ENCODE measurements at regions not wholly inside any gene's neighbourhood (a gene's known extent, or its start where the extent isn't known, plus 50 kb on each side); places are given as distances from the start of the nearest gene placed in this dataset.
"Not testable (repeated sequence)": the region's sequence is repeated elsewhere in the genome, so short reads cannot be mapped to it uniquely, and the experiment has no call there.

DNA sequence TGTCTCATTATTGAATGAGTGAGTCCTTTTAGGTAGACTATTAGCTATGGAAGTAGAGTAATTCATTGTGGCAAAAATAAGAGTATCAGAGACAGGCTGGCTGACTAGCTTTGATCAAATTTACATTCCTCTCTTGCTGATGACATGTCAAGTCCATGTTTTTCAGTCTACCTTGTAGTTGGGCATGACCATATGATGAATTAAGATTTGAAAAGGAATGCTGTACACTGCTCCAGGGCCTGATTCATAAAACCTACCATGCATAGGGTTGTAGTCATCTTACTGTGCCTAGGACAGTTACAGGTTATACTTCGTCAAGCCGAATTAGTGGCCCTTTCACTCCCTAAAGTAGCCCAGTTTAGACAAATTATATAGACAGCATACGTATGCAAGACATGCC is 545.7 kb upstream of the MIS18BP1 start:
- H3K4me1 ChIP-seq (ENCODE audit: control insufficient read depth, extremely low read depth, insufficient read depth, low read length), result no peaks in the 10 kb centered on the region
- no peak overlapping the region for H2AFZ ChIP-seq (ENCODE audit: low read depth, low read length)
- no peaks in the 10 kb centered on the region for H3K27me3 ChIP-seq (ENCODE audit: control insufficient read depth in 2 of 2, insufficient read depth in 2 of 2, low read length in 2 of 2)
- intact Hi-C loops (cut with micrococcal nuclease) (no loop called here), dilution Hi-C loops (cut with MboI; ENCODE audit: extremely low pct_ligation_motif_present, low sequenced_read_pairs) (no loop called here)
- H3K9me3 ChIP-seq (replicated peaks; ENCODE audit: control insufficient read depth, insufficient read depth, low read length), result no peaks in the 10 kb centered on the region
- DNase-seq (ENCODE audit: low read depth, low spot score) (no peak), FAIRE-seq (no peak)
- no peaks in the 10 kb centered on the region for H3K9me1 ChIP-seq (replicated peaks; ENCODE audit: control insufficient read depth, extremely low read depth, insufficient read depth, low read length)
- no peak overlapping the region for H3K27ac ChIP-seq (ENCODE audit: insufficient read depth, low read depth, low read length)
- no peak overlapping the region for H3K9ac ChIP-seq (replicated peaks; ENCODE audit: extremely low read depth, insufficient read depth, low read length)
- TF ChIP-seq MYC (IDR thresholded peaks at IDR 0.05; ENCODE audit: low read depth, low read length), result no peak
- no peaks in the 10 kb centered on the region for H3K36me3 ChIP-seq (ENCODE audit: control insufficient read depth in 2 of 2, extremely low read depth in 1 of 2, insufficient read depth in 2 of 2, low read length in 2 of 2)
- H3K4me3 ChIP-seq (replicated peaks in 1 of 3; ENCODE audit: insufficient read depth in 1 of 3, low read depth in 1 of 3, low read length in 3 of 3), result no peak overlapping the region
- POLR2A ChIA-PET, result no interaction called here
- no peak overlapping the region for H3K4me2 ChIP-seq (ENCODE audit: insufficient read depth, low read length)
- H3K79me2 ChIP-seq (ENCODE audit: control insufficient read depth, insufficient read depth, low read length), result no peaks in the 10 kb centered on the region
- CTCF ChIA-PET, result no interaction called here
- H4K20me1 ChIP-seq (replicated peaks; ENCODE audit: control insufficient read depth, extremely low read depth, insufficient read depth, low read length), result no peaks in the 10 kb centered on the region
- no TSS peak for BruUV-seq (replicated peaks)

DNA sequence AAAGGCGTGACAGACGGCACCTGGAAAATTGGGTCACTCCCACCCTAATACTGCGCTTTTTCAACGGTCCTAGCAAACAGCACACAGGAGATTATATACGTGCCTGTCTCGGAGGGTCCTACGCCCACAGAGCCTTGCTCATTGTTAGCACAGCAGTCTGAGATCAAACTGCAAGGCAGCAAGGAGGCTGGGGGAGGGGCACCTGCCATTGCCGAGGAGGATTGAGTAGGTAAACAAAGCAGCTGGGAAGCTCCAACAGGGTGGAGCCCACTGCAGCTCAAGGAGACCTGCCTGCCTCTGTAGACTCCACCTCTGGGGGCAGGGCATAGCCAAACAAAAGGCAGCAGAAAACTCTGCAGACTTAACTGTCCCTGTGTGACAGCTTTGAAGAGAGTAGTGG is 543.0 kb upstream of the MIS18BP1 start:
- DNase-seq (ENCODE audit: low read depth, low spot score); H3K4me2 ChIP-seq (ENCODE audit: insufficient read depth, low read length); dilution Hi-C loops (cut with MboI; ENCODE audit: extremely low pct_ligation_motif_present, low sequenced_read_pairs); CTCF ChIA-PET; H3K9me3 ChIP-seq (replicated peaks; ENCODE audit: control insufficient read depth, insufficient read depth, low read length); intact Hi-C loops (cut with micrococcal nuclease); H3K9me1 ChIP-seq (replicated peaks; ENCODE audit: control insufficient read depth, extremely low read depth, insufficient read depth, low read length); H4K20me1 ChIP-seq (replicated peaks; ENCODE audit: control insufficient read depth, extremely low read depth, insufficient read depth, low read length); H3K9ac ChIP-seq (replicated peaks; ENCODE audit: extremely low read depth, insufficient read depth, low read length); H3K4me3 ChIP-seq (replicated peaks in 1 of 3; ENCODE audit: insufficient read depth in 1 of 3, low read depth in 1 of 3, low read length in 3 of 3); FAIRE-seq; H3K36me3 ChIP-seq (ENCODE audit: control insufficient read depth in 2 of 2, extremely low read depth in 1 of 2, insufficient read depth in 2 of 2, low read length in 2 of 2); BruUV-seq (replicated peaks); H3K79me2 ChIP-seq (ENCODE audit: control insufficient read depth, insufficient read depth, low read length); H3K4me1 ChIP-seq (ENCODE audit: control insufficient read depth, extremely low read depth, insufficient read depth, low read length); POLR2A ChIA-PET; H3K27ac ChIP-seq (ENCODE audit: insufficient read depth, low read depth, low read length); H3K27me3 ChIP-seq (ENCODE audit: control insufficient read depth in 2 of 2, insufficient read depth in 2 of 2, low read length in 2 of 2); H2AFZ ChIP-seq (ENCODE audit: low read depth, low read length): not testable (repeated sequence)

DNA sequence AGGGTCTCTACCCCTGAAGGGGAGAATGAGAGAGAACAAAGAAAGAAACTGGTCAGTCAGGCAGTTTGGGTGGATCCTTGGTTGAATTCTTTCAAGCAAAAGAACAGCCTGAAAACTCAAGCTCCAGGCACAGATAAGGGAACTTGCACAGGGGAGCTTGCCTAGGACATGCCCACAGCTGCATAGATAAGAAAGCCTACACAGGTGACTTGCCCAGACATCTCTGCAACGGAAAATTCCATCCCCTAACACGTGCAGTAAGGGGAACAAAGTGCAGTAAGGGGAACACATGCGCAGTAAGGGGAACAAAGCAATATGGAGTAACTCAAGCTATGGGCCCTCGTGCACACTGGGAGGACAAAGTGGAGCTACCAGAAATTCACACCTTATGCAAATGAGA is 540.1 kb upstream of the MIS18BP1 start:
- dilution Hi-C loops (cut with MboI; ENCODE audit: extremely low pct_ligation_motif_present, low sequenced_read_pairs) (no loop called here), intact Hi-C loops (cut with micrococcal nuclease) (no loop called here)
- no peak overlapping the region for H3K4me2 ChIP-seq (ENCODE audit: insufficient read depth, low read length)
- H2AFZ ChIP-seq (ENCODE audit: low read depth, low read length), result no peak overlapping the region
- no peaks in the 10 kb centered on the region for H3K4me1 ChIP-seq (ENCODE audit: control insufficient read depth, extremely low read depth, insufficient read depth, low read length)
- CTCF ChIA-PET, result no interaction called here
- BruUV-seq (replicated peaks), result no TSS peak
- TF ChIP-seq POLR2A (IDR thresholded peaks at IDR 0.05; ENCODE audit: low read depth, low read length), result no peak
- no peak for TF ChIP-seq POLR2AphosphoS5 (IDR thresholded peaks at IDR 0.05; ENCODE audit: insufficient read depth, low read depth, low read length)
- TF ChIP-seq EZH2 (IDR thresholded peaks at IDR 0.05; ENCODE audit: borderline replicate concordance, low read depth, low read length, severe bottlenecking), result no peak
- TF ChIP-seq FOS (IDR thresholded peaks at IDR 0.05; ENCODE audit: borderline replicate concordance, insufficient read depth, low read length), result no peak
- no peak for TF ChIP-seq MYC (IDR thresholded peaks at IDR 0.05; ENCODE audit: low read depth, low read length)
- no peaks in the 10 kb centered on the region for H3K27me3 ChIP-seq (ENCODE audit: control insufficient read depth in 2 of 2, insufficient read depth in 2 of 2, low read length in 2 of 2)
- H3K36me3 ChIP-seq (ENCODE audit: control insufficient read depth in 2 of 2, extremely low read depth in 1 of 2, insufficient read depth in 2 of 2, low read length in 2 of 2), result no peaks in the 10 kb centered on the region
- DNase-seq (ENCODE audit: low read depth, low spot score) (no peak), FAIRE-seq (no peak)
- H3K4me3 ChIP-seq (replicated peaks in 1 of 3; ENCODE audit: insufficient read depth in 1 of 3, low read depth in 1 of 3, low read length in 3 of 3), result no peak overlapping the region
- POLR2A ChIA-PET, result no interaction called here
- H3K27ac ChIP-seq (ENCODE audit: insufficient read depth, low read depth, low read length), result no peak overlapping the region
- H4K20me1 ChIP-seq (replicated peaks; ENCODE audit: control insufficient read depth, extremely low read depth, insufficient read depth, low read length), result no peaks in the 10 kb centered on the region
- peaks cover 2% of the 10 kb centered on the region for H3K9me3 ChIP-seq (replicated peaks; ENCODE audit: control insufficient read depth, insufficient read depth, low read length)
- no peaks in the 10 kb centered on the region for H3K9me1 ChIP-seq (replicated peaks; ENCODE audit: control insufficient read depth, extremely low read depth, insufficient read depth, low read length)
- no peaks in the 10 kb centered on the region for H3K79me2 ChIP-seq (ENCODE audit: control insufficient read depth, insufficient read depth, low read length)
- H3K9ac ChIP-seq (replicated peaks; ENCODE audit: extremely low read depth, insufficient read depth, low read length), result no peak overlapping the region

Measured in endothelial cell of umbilical vein (primary cell).